ENCODE measurements at regions not wholly inside any gene's neighbourhood (a gene's known extent, or its start where the extent isn't known, plus 50 kb on each side); places are given as distances from the start of the nearest gene placed in this dataset.

GRCh38 chr11:28547321-28547741, 439.1 kb downstream of the METTL15 start:
- Histone ChIP-seq H3K36me3 (no peaks in the 10 kb centered on the region), H3K9me3 (replicated peaks) (no peaks in the 10 kb centered on the region), H3K4me1 (no peaks in the 10 kb centered on the region), H3K27me3 (ENCODE audit: low read depth) (no peaks in the 10 kb centered on the region), H3K27ac (replicated peaks) (no peak overlapping the region), H3K4me3 (no peak overlapping the region)
- intact Hi-C loops (cut with micrococcal nuclease), result no loop called here
- no peak for DNase-seq
- no peak for TF ChIP-seq CTCF (IDR thresholded peaks at IDR 0.05; ENCODE audit: borderline replicate concordance)

- Histone ChIP-seq H3K4me1 (no peaks in the 10 kb centered on the region), H3K27ac (replicated peaks) (no peak overlapping the region), H3K4me3 (no peak overlapping the region), H3K9me3 (replicated peaks) (no peaks in the 10 kb centered on the region), H3K27me3 (ENCODE audit: low read depth) (no peaks in the 10 kb centered on the region), H3K36me3 (no peaks in the 10 kb centered on the region)
- no peak for DNase-seq
- no peak for TF ChIP-seq CTCF (IDR thresholded peaks at IDR 0.05; ENCODE audit: borderline replicate concordance)
- intact Hi-C loops (cut with micrococcal nuclease), result no loop called here
Measured at GRCh38 chr11:28545536-28545935, 437.3 kb downstream of the METTL15 start.

- intact Hi-C loops (cut with micrococcal nuclease), result no loop called here
- no peaks in the 10 kb centered on the region for H3K9me3 ChIP-seq (replicated peaks)
- DNase-seq, result no peak
- H3K27me3 ChIP-seq (ENCODE audit: low read depth), result no peaks in the 10 kb centered on the region
- no peak for TF ChIP-seq CTCF (IDR thresholded peaks at IDR 0.05; ENCODE audit: borderline replicate concordance)
- H3K4me1 ChIP-seq, result no peaks in the 10 kb centered on the region
- no peak overlapping the region for H3K27ac ChIP-seq (replicated peaks)
- no peaks in the 10 kb centered on the region for H3K36me3 ChIP-seq
- H3K4me3 ChIP-seq, result no peak overlapping the region
Measured at GRCh38 chr11:28542561-28542960, 434.4 kb downstream of the METTL15 start.

- Histone ChIP-seq H3K27me3 (ENCODE audit: low read depth) (no peaks in the 10 kb centered on the region), H3K4me1 (no peaks in the 10 kb centered on the region), H3K27ac (replicated peaks) (no peak overlapping the region), H3K36me3 (no peaks in the 10 kb centered on the region), H3K4me3 (no peak overlapping the region), H3K9me3 (replicated peaks) (no peaks in the 10 kb centered on the region)
- intact Hi-C loops (cut with micrococcal nuclease), result no loop called here
- TF ChIP-seq CTCF (IDR thresholded peaks at IDR 0.05; ENCODE audit: borderline replicate concordance), result no peak
- DNase-seq, result no peak
Measured at GRCh38 chr11:28539239-28540030, 431.2 kb downstream of the METTL15 start.

- Histone ChIP-seq H3K4me1 (no peaks in the 10 kb centered on the region), H3K36me3 (no peaks in the 10 kb centered on the region), H3K27ac (replicated peaks) (no peak overlapping the region), H3K9me3 (replicated peaks) (no peaks in the 10 kb centered on the region), H3K4me3 (no peak overlapping the region), H3K27me3 (ENCODE audit: low read depth) (no peaks in the 10 kb centered on the region)
- intact Hi-C loops (cut with micrococcal nuclease), result no loop called here
- TF ChIP-seq CTCF (IDR thresholded peaks at IDR 0.05; ENCODE audit: borderline replicate concordance), result no peak
- DNase-seq, result no peak
Measured at GRCh38 chr11:28537822-28538221, 429.6 kb downstream of the METTL15 start.

All from left ventricle myocardium inferior (tissue), 1 donor.